HG02763 (cell line): ENCODE measurements at regions not wholly inside any gene's neighbourhood (a gene's known extent, or its start where the extent isn't known, plus 50 kb on each side); places are given as distances from the start of the nearest gene placed in this dataset.

Experiments used
- ATAC-seq: cut with Tn5 transposase; IDR thresholded peaks from one replicate; pipeline ENCODE4 v1.9.1; 2021; ENCODE audit warnings: mild to moderate bottlenecking, moderate library complexity; ENCODE audit not compliant: unreplicated experiment

- no peak for ATAC-seq
These were observed 337.2 kb upstream of the SLC39A10 start for GRCh38 chr2:195319548-195320412.

- ATAC-seq, result no peak
These were observed 337.9 kb upstream of the SLC39A10 start for GRCh38 chr2:195319112-195319460.

- ATAC-seq, result no peak
These were observed 338.4 kb upstream of the SLC39A10 start for GRCh38 chr2:195318440-195319111.

DNA sequence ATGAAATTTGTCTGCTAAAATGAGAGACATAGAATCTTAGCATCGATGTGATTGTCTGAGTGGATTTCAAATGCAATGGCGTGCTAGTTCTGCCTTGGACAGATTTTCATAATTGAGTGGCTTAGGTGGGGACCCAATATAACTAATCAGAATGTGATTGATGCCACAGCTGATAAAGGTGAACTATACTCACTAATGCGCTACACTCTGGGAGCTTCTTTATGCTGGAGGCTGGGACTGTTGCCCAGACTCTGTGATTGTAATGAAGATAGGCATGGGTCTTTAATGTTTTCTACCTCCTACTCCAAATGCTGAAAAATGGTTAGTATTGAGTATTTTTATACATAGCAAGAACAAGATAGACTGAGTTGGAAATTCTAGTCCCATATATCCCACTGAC is 339.5 kb upstream of the SLC39A10 start:
- ATAC-seq, result no peak

DNA sequence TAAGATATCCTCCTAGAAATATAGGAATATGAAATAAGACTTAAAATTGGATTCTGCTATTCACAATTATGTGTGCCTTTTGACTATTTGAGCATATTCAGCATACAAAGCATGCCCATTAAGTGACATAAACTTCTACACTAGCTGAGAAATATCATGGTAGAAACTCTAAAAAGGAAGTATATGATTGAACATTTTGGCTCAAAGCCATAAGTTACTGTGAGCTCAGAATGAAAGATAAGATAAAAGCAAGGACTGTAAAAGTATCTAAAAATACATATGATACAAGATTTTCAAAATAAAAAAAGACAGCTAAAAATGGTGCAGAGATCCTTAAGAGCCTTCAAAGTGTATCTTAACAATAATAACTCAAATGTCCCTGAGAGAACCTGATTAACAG is 340.5 kb upstream of the SLC39A10 start:
- no peak for ATAC-seq

GRCh38 chr2:195313962-195314361 is 343.1 kb upstream of the SLC39A10 start:
- ATAC-seq, result no peak

DNA sequence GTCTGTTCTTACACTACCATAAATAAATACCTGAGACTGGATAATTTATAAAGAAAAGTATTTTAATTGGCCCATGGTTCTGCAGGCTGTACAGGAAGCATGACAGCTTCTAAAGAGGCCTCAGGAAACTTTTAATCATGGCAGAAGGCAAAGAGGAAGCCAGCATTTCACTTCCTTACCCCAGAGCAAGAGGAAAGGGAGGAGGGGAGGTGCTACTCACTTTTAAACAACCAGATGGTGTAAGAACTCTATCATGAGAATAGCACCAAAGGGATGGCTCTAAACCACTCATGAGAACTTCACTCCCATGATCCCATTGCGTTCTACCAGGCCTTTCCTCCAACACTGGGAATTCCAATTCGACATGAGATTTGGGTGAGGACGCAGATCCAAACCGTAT is 344.4 kb upstream of the SLC39A10 start:
- no peak for ATAC-seq

- ATAC-seq, result no peak
These were observed 348.9 kb upstream of the SLC39A10 start for GRCh38 chr2:195308163-195308562.

- ATAC-seq, result no peak
These were observed 349.3 kb upstream of the SLC39A10 start for GRCh38 chr2:195307751-195308150.

DNA sequence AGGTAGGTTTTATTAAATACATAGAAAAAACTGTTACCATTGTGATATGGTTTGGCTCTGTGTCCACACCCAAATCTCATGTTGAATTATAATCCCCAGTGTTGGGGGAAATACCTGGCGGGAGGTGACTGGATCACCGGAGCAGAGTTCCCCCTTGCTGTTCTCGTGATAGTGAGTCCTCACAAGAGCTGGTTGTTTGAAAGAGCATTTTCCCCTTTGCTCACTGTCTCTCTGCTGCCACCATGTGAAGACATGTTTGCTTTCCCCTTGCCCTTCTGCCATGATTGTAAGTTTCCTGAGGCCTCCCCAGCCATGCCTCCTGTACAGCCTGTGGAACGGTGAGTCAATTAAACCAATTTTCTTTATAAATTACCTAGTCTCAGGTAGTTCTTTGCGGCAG is 352.7 kb upstream of the SLC39A10 start:
- ATAC-seq, result no peak

DNA sequence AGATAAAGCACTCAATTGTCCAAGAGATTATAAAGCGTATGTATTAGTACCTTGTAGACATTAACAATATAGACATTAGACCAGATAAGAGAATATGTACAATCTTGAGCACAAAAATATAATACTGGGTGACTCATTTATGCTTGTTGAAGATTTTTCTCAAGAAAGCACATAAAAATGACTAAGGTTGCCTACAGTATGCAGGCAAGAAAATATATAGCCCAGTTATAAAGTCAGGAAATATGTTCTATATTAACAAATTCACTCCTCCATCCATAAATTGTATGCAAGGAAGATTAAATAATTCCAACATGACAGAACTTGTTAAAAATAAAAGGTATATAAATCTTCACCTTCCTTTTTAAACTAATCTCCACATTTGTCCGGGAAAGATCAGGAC is 356.4 kb upstream of the SLC39A10 start:
- ATAC-seq, result no peak

- ATAC-seq, result no peak
These were observed 357.4 kb upstream of the SLC39A10 start for GRCh38 chr2:195299600-195299999.

GRCh38 chr2:195296490-195296889 is 360.5 kb upstream of the SLC39A10 start:
- ATAC-seq, result no peak

- no peak for ATAC-seq
These were observed 367.9 kb upstream of the SLC39A10 start for GRCh38 chr2:195289081-195289480.

GRCh38 chr2:195279840-195280427 is 377.1 kb upstream of the SLC39A10 start:
- no peak for ATAC-seq

- no peak for ATAC-seq
These were observed 386.5 kb upstream of the SLC39A10 start for GRCh38 chr2:195270466-195271039.

DNA sequence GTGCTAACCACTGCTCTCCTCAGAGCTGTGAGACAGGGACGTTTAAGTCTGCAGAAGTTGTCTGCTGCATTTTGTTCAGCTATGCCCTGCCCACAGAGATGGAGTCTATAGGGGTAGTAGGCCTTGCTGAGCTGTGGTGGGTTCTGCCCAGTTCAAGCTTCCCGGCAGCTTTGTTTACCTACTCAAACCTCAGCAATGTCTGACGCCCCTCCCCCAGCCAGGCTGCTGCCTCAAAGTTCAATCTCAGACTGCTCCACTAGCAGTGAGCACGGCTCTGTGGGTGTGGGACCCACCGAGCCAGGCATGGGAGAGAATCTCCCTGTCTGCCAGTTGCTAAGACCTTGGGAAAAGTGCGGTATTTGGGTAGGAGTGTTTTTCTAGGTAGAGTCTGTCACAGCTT is 387.8 kb upstream of the SLC39A10 start:
- ATAC-seq, result no peak

DNA sequence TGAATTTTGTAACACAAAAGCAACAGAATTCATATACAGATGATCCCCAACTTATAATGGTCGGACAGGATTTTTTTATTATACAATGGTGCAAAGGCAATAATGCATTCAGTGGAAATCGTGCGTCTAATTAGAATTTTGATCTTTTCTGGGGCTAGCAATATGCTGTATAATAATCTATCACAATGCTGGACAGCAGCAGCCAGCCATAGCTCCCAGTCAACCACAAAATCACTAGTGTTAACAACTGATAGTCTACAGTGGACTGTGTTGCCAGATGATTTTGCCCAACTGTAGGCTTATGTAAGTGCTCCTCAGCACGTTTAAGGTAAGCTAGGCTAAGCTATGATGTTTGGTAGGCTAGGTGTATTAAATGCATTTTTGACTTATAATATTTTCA is 399.0 kb upstream of the SLC39A10 start:
- no peak for ATAC-seq

GRCh38 chr2:195252018-195252417 is 405.0 kb upstream of the SLC39A10 start:
- ATAC-seq, result no peak

DNA sequence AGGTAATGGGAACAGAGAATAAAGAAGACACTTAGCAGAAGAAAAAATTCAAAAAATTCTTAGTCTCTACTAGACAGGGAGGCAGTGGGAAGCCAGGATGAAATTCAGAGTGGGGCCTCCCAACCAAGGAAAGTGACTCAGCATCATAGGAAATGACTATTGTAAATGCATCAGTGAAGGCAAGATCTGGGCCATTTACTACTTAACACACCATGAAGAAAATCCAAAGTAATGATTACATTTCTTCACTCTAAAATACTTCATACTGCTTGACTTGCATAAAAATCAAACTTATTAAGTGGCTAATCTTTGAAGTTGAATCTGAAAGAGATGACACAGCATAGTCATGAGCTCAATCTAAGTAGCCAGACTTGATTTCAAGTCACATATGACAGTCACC is 405.8 kb upstream of the SLC39A10 start:
- ATAC-seq, result no peak

DNA sequence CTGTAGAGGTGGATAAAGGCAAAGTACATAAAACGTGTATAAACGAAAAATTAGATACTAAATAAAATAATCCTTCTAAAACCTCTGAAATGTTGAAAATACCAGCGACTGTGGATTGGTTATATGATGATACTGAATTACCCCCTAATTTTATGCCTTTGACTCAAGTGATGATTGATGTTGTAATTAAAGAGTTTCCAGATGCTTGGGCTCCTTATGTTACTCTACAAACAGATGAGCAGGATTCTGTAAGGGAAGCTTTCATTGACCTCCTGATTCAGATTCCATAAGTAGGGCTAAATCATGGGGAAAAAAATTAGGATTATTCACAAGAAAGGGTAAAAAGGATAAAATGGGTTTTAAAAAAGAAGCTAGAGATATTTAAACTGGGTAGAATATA is 418.2 kb upstream of the SLC39A10 start:
- no peak for ATAC-seq

GRCh38 chr2:195238379-195238778 is 418.6 kb upstream of the SLC39A10 start:
- ATAC-seq, result no peak
